Glomerular visceral epithelial cell (primary cell): ENCODE measurements at regions not wholly inside any gene's neighbourhood (a gene's known extent, or its start where the extent isn't known, plus 50 kb on each side); places are given as distances from the start of the nearest gene placed in this dataset.
"Not testable (repeated sequence)": the region's sequence is repeated elsewhere in the genome, so short reads cannot be mapped to it uniquely, and the experiment has no call there.

Experiments used
- DNase-seq: peaks from one replicate; pipeline ENCODE4 v3.0.0-alpha.2; 2016; ENCODE audit errors: extremely low spot score

- no peak for DNase-seq
Measured at GRCh38 chr4:165767671-165768070, 105.4 kb upstream of the TLL1 start.

- DNase-seq = no peak
Measured at GRCh38 chr4:165768281-165768680, 104.8 kb upstream of the TLL1 start.

- no peak for DNase-seq
Measured at GRCh38 chr4:165774326-165774725, 98.7 kb upstream of the TLL1 start.

- peak; percentile 21 for DNase-seq
Measured at GRCh38 chr4:165779950-165780670, 92.9 kb upstream of the TLL1 start.

- DNase-seq = no peak
Measured at GRCh38 chr4:165780735-165781134, 92.3 kb upstream of the TLL1 start.

- no peak for DNase-seq
Measured at GRCh38 chr4:165782623-165783022, 90.4 kb upstream of the TLL1 start.

- no peak for DNase-seq
Measured at GRCh38 chr4:165783626-165784025, 89.4 kb upstream of the TLL1 start.

GRCh38 chr4:165784672-165785071, 88.4 kb upstream of the TLL1 start:
- no peak for DNase-seq

GRCh38 chr4:165785337-165785736, 87.7 kb upstream of the TLL1 start:
- no peak for DNase-seq

- no peak for DNase-seq
Measured at GRCh38 chr4:165787516-165788274, 85.3 kb upstream of the TLL1 start.

- DNase-seq = no peak
Measured at GRCh38 chr4:165788686-165789463, 84.2 kb upstream of the TLL1 start.

- DNase-seq = no peak
Measured at GRCh38 chr4:165793236-165793635, 79.8 kb upstream of the TLL1 start.

GRCh38 chr4:165794834-165795233, 78.2 kb upstream of the TLL1 start:
- DNase-seq = no peak

GRCh38 chr4:165799384-165799815, 73.6 kb upstream of the TLL1 start:
- DNase-seq = no peak

GRCh38 chr4:165802452-165802851, 70.6 kb upstream of the TLL1 start:
- no peak for DNase-seq

GRCh38 chr4:165803005-165803404, 70.0 kb upstream of the TLL1 start:
- DNase-seq = no peak

GRCh38 chr4:165805406-165805805, 67.6 kb upstream of the TLL1 start:
- DNase-seq = no peak

- DNase-seq = no peak
Measured at GRCh38 chr4:165806613-165807012, 66.4 kb upstream of the TLL1 start.

- no peak for DNase-seq
Measured at GRCh38 chr4:165810726-165811125, 62.3 kb upstream of the TLL1 start.

GRCh38 chr4:165813606-165814005, 59.4 kb upstream of the TLL1 start:
- no peak for DNase-seq

GRCh38 chr4:165814256-165815020, 58.6 kb upstream of the TLL1 start:
- peak; percentile 18 for DNase-seq

- not testable (repeated sequence) for DNase-seq
Measured at GRCh38 chr4:165819126-165819525, 53.9 kb upstream of the TLL1 start.
